Suprapubic skin (tissue), 4 donors: ENCODE measurements at regions not wholly inside any gene's neighbourhood (a gene's known extent, or its start where the extent isn't known, plus 50 kb on each side); places are given as distances from the start of the nearest gene placed in this dataset.

Experiments
- DNase-seq, 2 donors: peaks; one replicate each; pipeline ENCODE4 v3.0.0-alpha.2; 2019; ENCODE audit warnings: low spot score in 2 of 2
- H3K27ac ChIP-seq: fragments of 200-600 bp; sonication (generic); one replicate; pipeline ENCODE4 v1.5.1; 2019
- H3K27me3 ChIP-seq: fragments of 200-600 bp; sonication (generic); one replicate; pipeline ENCODE4 v1.5.1; 2019
- H3K36me3 ChIP-seq: fragments of 200-600 bp; sonication (generic); one replicate; pipeline ENCODE4 v1.5.1; 2019
- H3K4me1 ChIP-seq: fragments of 200-600 bp; sonication (generic); one replicate; pipeline ENCODE4 v1.5.1; 2019
- H3K4me3 ChIP-seq: fragments of 200-600 bp; sonication (generic); one replicate; pipeline ENCODE4 v1.5.1; 2019; ENCODE audit warnings: mild to moderate bottlenecking
- H3K9me3 ChIP-seq: fragments of 200-600 bp; sonication (generic); one replicate; pipeline ENCODE4 v1.5.1; 2019
- EP300 ChIP-seq: sonication (generic); formaldehyde crosslinking; IDR thresholded peaks from one replicate; pipeline ENCODE4 v1.6.1; 2017; ENCODE audit warnings: antibody characterized with exemption
- POLR2A ChIP-seq, 2 donors: fragments of 450-650 bp; IDR thresholded peaks; one replicate each; pipeline ENCODE4 v1.6.1; 2017; ENCODE audit warnings: antibody characterized with exemption in 2 of 2, mild to moderate bottlenecking in 2 of 2, moderate library complexity in 2 of 2
- POLR2AphosphoS5 ChIP-seq, 3 donors: sonication (generic); formaldehyde crosslinking; IDR thresholded peaks; one replicate each; pipeline ENCODE4 v1.6.1; 2017; ENCODE audit warnings: antibody characterized with exemption in 3 of 3
- WGBS: methylation state at CpG from one replicate; pipeline ENCODE4 v1.1.5; 2018; 5-methylcytosine and 5-hydroxymethylcytosine counted together
- TF ChIP-seq, protein P1 (sequence below), 2 donors: fragments of 200-600 bp in 1 of 2; fragments of 450-650 bp in 1 of 2; sonication (generic) in 1 of 2; IDR thresholded peaks; one replicate each; pipeline ENCODE4 v1.5.1; 2016 to 2019; ENCODE audit warnings: antibody characterized with exemption in 2 of 2, mild to moderate bottlenecking in 1 of 2, moderate library complexity in 1 of 2

DNA sequence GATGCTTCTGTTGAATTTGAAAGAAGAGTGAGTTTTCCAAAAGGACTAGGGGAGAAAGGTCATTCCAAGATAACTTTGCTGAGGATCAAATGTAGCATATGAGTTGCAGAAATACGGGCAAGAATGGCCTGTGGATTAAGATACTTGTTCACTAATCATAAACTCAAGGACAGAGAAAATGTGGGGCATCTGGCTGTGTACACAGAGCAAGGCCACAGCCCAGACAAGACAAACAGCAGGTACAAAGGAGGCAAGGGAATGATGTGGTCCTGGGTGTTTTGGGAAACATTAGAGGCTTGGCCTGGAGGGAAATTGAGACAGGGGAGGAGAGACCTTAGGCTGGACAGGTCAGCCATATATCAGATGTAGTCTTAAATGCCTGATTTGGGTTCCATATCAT is 254.8 kb downstream of the TTC32 start:
- Histone ChIP-seq H3K36me3 (no peaks in the 10 kb centered on the region), H3K27ac (no peak overlapping the region), H3K4me1 (peaks cover 15% of the 10 kb centered on the region), H3K9me3 (no peaks in the 10 kb centered on the region), H3K27me3 (no peaks in the 10 kb centered on the region), H3K4me3 (no peak overlapping the region)
- DNase-seq, result no peak
- TF ChIP-seq POLR2AphosphoS5 (IDR thresholded peaks at IDR 0.05), result no peak
- TF ChIP-seq, protein P1, sequence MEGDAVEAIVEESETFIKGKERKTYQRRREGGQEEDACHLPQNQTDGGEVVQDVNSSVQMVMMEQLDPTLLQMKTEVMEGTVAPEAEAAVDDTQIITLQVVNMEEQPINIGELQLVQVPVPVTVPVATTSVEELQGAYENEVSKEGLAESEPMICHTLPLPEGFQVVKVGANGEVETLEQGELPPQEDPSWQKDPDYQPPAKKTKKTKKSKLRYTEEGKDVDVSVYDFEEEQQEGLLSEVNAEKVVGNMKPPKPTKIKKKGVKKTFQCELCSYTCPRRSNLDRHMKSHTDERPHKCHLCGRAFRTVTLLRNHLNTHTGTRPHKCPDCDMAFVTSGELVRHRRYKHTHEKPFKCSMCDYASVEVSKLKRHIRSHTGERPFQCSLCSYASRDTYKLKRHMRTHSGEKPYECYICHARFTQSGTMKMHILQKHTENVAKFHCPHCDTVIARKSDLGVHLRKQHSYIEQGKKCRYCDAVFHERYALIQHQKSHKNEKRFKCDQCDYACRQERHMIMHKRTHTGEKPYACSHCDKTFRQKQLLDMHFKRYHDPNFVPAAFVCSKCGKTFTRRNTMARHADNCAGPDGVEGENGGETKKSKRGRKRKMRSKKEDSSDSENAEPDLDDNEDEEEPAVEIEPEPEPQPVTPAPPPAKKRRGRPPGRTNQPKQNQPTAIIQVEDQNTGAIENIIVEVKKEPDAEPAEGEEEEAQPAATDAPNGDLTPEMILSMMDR (IDR thresholded peaks at IDR 0.05), result no peak
- TF ChIP-seq EP300, result no peak
- no peak for TF ChIP-seq POLR2A (IDR thresholded peaks at IDR 0.05)
- 84% methylated on average over 1 of the region's 1 CpG for WGBS

DNA sequence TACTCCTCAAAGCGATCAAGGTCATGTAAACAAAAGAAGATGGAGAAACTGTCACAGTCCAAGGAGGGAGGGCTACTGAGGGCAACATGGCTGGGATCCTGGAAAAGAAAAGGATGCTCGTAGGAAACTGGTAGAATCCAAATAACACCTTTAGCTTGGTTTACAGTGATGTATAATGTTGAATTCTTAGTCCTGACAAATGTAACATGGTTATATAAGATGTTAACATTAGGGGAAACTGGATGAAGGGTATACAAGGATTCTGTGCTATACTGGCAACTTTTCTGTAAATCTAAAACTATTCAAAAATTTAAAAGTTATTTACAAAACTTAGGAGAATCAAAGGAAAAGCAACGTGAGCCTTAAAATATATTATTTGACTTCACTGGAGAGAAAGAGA is 257.0 kb downstream of the TTC32 start:
- 93% methylated on average over 3 of the region's 3 CpGs for WGBS
- H3K9me3 ChIP-seq, result no peaks in the 10 kb centered on the region
- no peak overlapping the region for H3K27ac ChIP-seq
- no peak overlapping the region for H3K4me3 ChIP-seq
- DNase-seq, result no peak
- no peaks in the 10 kb centered on the region for H3K27me3 ChIP-seq
- peaks cover 6% of the 10 kb centered on the region for H3K4me1 ChIP-seq
- H3K36me3 ChIP-seq, result no peaks in the 10 kb centered on the region
- TF ChIP-seq, protein P1 (IDR thresholded peaks at IDR 0.05), result no peak
- TF ChIP-seq POLR2A (IDR thresholded peaks at IDR 0.05) (no peak), EP300 (no peak), POLR2AphosphoS5 (IDR thresholded peaks at IDR 0.05) (no peak)

DNA sequence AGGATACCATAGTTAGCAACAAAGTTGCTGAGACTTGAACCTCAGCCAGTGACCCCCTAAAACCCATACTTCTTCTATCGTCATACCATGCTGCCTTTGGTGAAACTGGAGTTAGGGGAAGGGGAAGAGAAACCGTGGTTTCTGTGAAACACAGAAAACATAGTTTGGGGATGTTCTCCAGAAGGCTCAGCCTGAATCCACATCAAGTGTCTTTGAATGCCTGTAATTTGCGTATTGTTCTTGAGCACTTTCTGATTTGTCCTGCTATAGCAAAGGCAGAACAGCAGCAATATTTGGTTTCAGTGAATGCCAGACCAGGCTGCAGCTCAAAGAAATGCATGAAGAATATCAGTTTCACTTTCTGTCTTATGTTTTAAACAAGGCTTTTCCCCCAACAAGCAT is 258.7 kb downstream of the TTC32 start:
- DNase-seq, result no peak
- WGBS, result 78% methylated on average over 3 of the region's 3 CpGs
- H3K36me3 ChIP-seq, result no peaks in the 10 kb centered on the region
- no peaks in the 10 kb centered on the region for H3K27me3 ChIP-seq
- H3K9me3 ChIP-seq, result no peaks in the 10 kb centered on the region
- TF ChIP-seq POLR2AphosphoS5 (IDR thresholded peaks at IDR 0.05), result no peak
- TF ChIP-seq, protein P1 (IDR thresholded peaks at IDR 0.05), result no peak
- no peak for TF ChIP-seq POLR2A (IDR thresholded peaks at IDR 0.05)
- no peak for TF ChIP-seq EP300
- H3K4me3 ChIP-seq, result no peak overlapping the region
- no peak overlapping the region for H3K27ac ChIP-seq
- no peaks in the 10 kb centered on the region for H3K4me1 ChIP-seq

DNA sequence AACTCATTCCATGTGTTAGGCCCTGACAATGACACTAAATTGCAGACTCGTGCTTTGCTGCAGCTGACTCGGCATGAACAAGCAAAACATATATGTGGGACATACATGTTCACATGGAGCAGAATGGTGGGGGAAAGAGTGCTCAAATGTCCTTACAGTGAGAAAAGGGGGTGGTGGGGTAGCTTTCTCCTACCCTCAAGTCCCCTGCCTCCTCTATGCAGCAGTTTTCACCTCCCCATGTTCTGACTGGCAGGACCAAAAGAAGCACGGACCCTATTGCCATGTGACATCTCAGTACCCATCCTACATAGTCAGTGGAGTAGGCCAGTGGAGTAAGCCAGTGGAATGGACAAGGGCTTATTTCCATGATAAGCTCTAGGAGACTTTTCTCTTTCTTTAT is 259.3 kb downstream of the TTC32 start:
- Histone ChIP-seq H3K27ac (no peak overlapping the region), H3K36me3 (no peaks in the 10 kb centered on the region), H3K4me3 (no peak overlapping the region), H3K27me3 (no peaks in the 10 kb centered on the region), H3K4me1 (no peaks in the 10 kb centered on the region), H3K9me3 (no peaks in the 10 kb centered on the region)
- TF ChIP-seq EP300, result no peak
- 88% methylated on average over 3 of the region's 3 CpGs for whole genome bisulfite sequencing
- DNase-seq, result no peak

DNA sequence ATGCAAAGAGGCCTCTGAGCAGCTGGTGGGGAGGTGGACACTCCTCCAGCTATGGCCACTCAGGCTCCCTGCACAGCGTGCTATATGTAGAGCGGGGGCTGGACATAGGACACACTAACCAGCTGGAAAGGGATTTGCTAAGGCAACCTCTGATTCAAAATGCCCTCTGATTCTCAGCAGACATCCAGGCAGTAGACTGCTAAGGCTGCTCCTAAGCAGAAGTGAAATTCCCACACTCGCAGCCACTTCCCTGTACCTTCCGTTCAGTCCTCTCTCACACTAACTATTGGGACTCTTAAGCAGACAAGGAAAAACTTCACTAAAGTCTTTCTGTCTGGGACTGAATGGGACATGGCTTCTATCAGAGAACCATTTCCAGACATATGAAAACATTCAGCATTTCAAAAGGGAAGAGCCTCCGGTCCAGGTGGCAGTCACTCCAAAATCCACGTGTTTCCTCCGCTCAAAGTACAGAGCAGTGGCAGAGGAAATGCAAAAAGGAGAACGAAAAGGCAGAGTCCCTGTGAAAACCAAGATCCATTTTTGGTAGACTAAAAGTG is 265.8 kb downstream of the TTC32 start:
- H3K9me3 ChIP-seq, result no peaks in the 10 kb centered on the region
- H3K27ac ChIP-seq, result no peak overlapping the region
- WGBS, result 82% methylated on average over 7 of the region's 8 CpGs
- H3K4me1 ChIP-seq, result peaks cover 7% of the 10 kb centered on the region
- H3K27me3 ChIP-seq, result no peaks in the 10 kb centered on the region
- H3K36me3 ChIP-seq, result no peaks in the 10 kb centered on the region
- no peak for DNase-seq
- H3K4me3 ChIP-seq, result no peak overlapping the region
- no peak for TF ChIP-seq POLR2A (IDR thresholded peaks at IDR 0.05)
- no peak for TF ChIP-seq EP300
- no peak for TF ChIP-seq POLR2AphosphoS5 (IDR thresholded peaks at IDR 0.05)
- TF ChIP-seq, protein P1 (IDR thresholded peaks at IDR 0.05), result no peak
